Duodenal mucosa (tissue), 2 donors: ENCODE measurements at regions not wholly inside any gene's neighbourhood (a gene's known extent, or its start where the extent isn't known, plus 50 kb on each side); places are given as distances from the start of the nearest gene placed in this dataset.
"Not testable (repeated sequence)": the region's sequence is repeated elsewhere in the genome, so short reads cannot be mapped to it uniquely, and the experiment has no call there.

Experiments
- H3K27ac ChIP-seq: one replicate; pipeline ENCODE4 v1.7.0; 2013; ENCODE audit warnings: low read depth, low read length
- H3K27me3 ChIP-seq, 2 donors: one replicate each; pipeline ENCODE4 v1.7.0; 2013; ENCODE audit warnings: low read length in 2 of 2, control low read depth in 1 of 2; ENCODE audit not compliant: insufficient read depth in 2 of 2, control insufficient read depth in 1 of 2
- H3K36me3 ChIP-seq, 2 donors: one replicate each; pipeline ENCODE4 v1.7.0; 2013; ENCODE audit warnings: low read length in 2 of 2, control low read depth in 1 of 2; ENCODE audit not compliant: insufficient read depth in 2 of 2, control insufficient read depth in 1 of 2
- H3K4me1 ChIP-seq, 2 donors: one replicate each; pipeline ENCODE4 v1.7.0; 2013; ENCODE audit warnings: low read length in 2 of 2, control low read depth in 1 of 2; ENCODE audit not compliant: insufficient read depth in 2 of 2, control insufficient read depth in 1 of 2
- H3K4me3 ChIP-seq, 2 donors: one replicate each; pipeline ENCODE4 v1.7.0; 2013; ENCODE audit warnings: low read length in 2 of 2, low read depth in 1 of 2
- H3K9ac ChIP-seq, 2 donors: one replicate each; pipeline ENCODE4 v1.7.0; 2013; ENCODE audit warnings: low read length in 2 of 2, low read depth in 1 of 2
- H3K9me3 ChIP-seq, 2 donors: one replicate each; pipeline ENCODE4 v1.7.0; 2013; ENCODE audit warnings: low read length in 2 of 2, control low read depth in 1 of 2; ENCODE audit not compliant: control insufficient read depth in 1 of 2

GRCh38 chr5:145450286-145450885 lies 384.8 kb downstream of the PRELID2 start:
- Histone ChIP-seq H3K27ac (no peak overlapping the region), H3K4me1 (no peaks in the 10 kb centered on the region), H3K9ac (no peak overlapping the region), H3K36me3 (no peaks in the 10 kb centered on the region), H3K27me3 (no peaks in the 10 kb centered on the region), H3K9me3 (no peaks in the 10 kb centered on the region), H3K4me3 (no peak overlapping the region)

- Histone ChIP-seq H3K27me3 (no peaks in the 10 kb centered on the region), H3K4me3 (no peak overlapping the region), H3K9ac (no peak overlapping the region), H3K9me3 (no peaks in the 10 kb centered on the region), H3K36me3 (no peaks in the 10 kb centered on the region), H3K27ac (no peak overlapping the region), H3K4me1 (no peaks in the 10 kb centered on the region)
Observed at GRCh38 chr5:145449794-145450193, 385.3 kb downstream of the PRELID2 start.

GRCh38 chr5:145446875-145447274 lies 388.3 kb downstream of the PRELID2 start:
- H3K27ac ChIP-seq, H3K36me3 ChIP-seq, H3K4me3 ChIP-seq, H3K9ac ChIP-seq, H3K4me1 ChIP-seq, H3K9me3 ChIP-seq, H3K27me3 ChIP-seq: not testable (repeated sequence)

GRCh38 chr5:145446412-145446811 lies 388.7 kb downstream of the PRELID2 start:
- Histone ChIP-seq H3K9me3 (no peaks in the 10 kb centered on the region), H3K4me1 (no peaks in the 10 kb centered on the region), H3K27ac (no peak overlapping the region), H3K4me3 (no peak overlapping the region), H3K9ac (no peak overlapping the region), H3K36me3 (no peaks in the 10 kb centered on the region), H3K27me3 (no peaks in the 10 kb centered on the region)

GRCh38 chr5:145445027-145445426 lies 390.1 kb downstream of the PRELID2 start:
- Histone ChIP-seq H3K27ac (no peak overlapping the region), H3K4me3 (no peak overlapping the region), H3K27me3 (no peaks in the 10 kb centered on the region), H3K9ac (no peak overlapping the region), H3K4me1 (no peaks in the 10 kb centered on the region), H3K36me3 (no peaks in the 10 kb centered on the region), H3K9me3 (no peaks in the 10 kb centered on the region)

DNA sequence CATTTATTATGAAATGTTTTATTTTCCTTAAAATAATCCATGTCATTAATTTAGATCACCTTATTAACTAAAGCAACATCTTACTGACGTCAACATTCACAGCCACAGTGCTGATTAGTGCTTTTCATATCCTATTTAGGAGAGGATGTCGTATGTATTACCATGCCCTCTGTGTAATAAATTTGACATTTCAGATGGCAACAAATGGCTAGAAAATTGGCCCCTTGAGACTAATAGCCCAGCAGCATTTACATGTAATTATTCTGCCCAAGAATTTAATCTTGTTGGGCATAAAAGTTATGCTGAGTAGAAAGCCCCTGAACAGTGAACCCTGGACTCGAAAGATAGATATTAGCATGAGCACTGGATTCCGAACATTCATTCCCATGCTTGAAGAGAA lies 391.2 kb downstream of the PRELID2 start:
- Histone ChIP-seq H3K27ac (no peak overlapping the region), H3K9ac (no peak overlapping the region), H3K4me1 (no peaks in the 10 kb centered on the region), H3K9me3 (no peaks in the 10 kb centered on the region), H3K36me3 (no peaks in the 10 kb centered on the region), H3K27me3 (no peaks in the 10 kb centered on the region), H3K4me3 (no peak overlapping the region)

GRCh38 chr5:145443366-145443765 lies 391.8 kb downstream of the PRELID2 start:
- Histone ChIP-seq H3K27me3 (no peaks in the 10 kb centered on the region), H3K36me3 (no peaks in the 10 kb centered on the region), H3K27ac (no peak overlapping the region), H3K9ac (no peak overlapping the region), H3K4me1 (no peaks in the 10 kb centered on the region), H3K4me3 (no peak overlapping the region), H3K9me3 (peaks cover 0 to 3% of the 10 kb centered on the region in 2 donors)

GRCh38 chr5:145442661-145443060 lies 392.5 kb downstream of the PRELID2 start:
- not testable (repeated sequence) for H3K36me3 ChIP-seq, H3K9ac ChIP-seq, H3K27me3 ChIP-seq, H3K9me3 ChIP-seq, H3K4me1 ChIP-seq, H3K27ac ChIP-seq, H3K4me3 ChIP-seq

DNA sequence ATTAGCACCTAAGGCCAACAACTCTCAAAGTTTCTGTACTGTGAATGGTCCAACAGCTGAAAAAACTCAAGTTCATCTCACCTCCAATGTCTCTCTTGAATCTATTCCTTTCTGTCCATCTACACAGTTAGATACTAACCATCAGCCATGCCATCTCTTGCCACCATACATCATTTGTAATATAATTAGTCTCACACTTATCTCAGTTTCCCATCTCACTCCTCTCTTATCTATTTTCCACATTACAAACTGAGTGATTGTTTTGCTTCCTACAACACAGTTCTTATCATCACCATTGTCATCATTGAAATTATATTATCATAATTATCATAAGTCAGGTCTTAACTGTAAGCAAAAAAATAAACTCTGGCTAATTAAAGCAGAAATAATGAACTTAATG lies 393.9 kb downstream of the PRELID2 start:
- no peak overlapping the region for H3K27ac ChIP-seq
- peaks cover 3 to 6% of the 10 kb centered on the region in 2 donors for H3K9me3 ChIP-seq
- H3K27me3 ChIP-seq: no peaks in the 10 kb centered on the region
- no peak overlapping the region for H3K4me3 ChIP-seq
- H3K36me3 ChIP-seq: no peaks in the 10 kb centered on the region
- no peak overlapping the region for H3K9ac ChIP-seq
- H3K4me1 ChIP-seq: no peaks in the 10 kb centered on the region

- Histone ChIP-seq H3K4me3 (no peak overlapping the region), H3K27ac (no peak overlapping the region), H3K4me1 (no peaks in the 10 kb centered on the region), H3K27me3 (no peaks in the 10 kb centered on the region), H3K9ac (no peak overlapping the region), H3K9me3 (peaks cover 3 to 6% of the 10 kb centered on the region in 2 donors), H3K36me3 (no peaks in the 10 kb centered on the region)
Observed at GRCh38 chr5:145437627-145438026, 397.5 kb downstream of the PRELID2 start.

GRCh38 chr5:145433077-145433476 lies 402.1 kb downstream of the PRELID2 start:
- Histone ChIP-seq H3K27me3 (no peaks in the 10 kb centered on the region), H3K36me3 (no peaks in the 10 kb centered on the region), H3K4me3 (no peak overlapping the region), H3K27ac (no peak overlapping the region), H3K4me1 (no peaks in the 10 kb centered on the region), H3K9me3 (peaks cover 3% of the 10 kb centered on the region in 2 donors), H3K9ac (no peak overlapping the region)
